ENCODE measurements at regions not wholly inside any gene's neighbourhood (a gene's known extent, or its start where the extent isn't known, plus 50 kb on each side); places are given as distances from the start of the nearest gene placed in this dataset.

GRCh38 chr5:36770125-36770524 lies 106.4 kb upstream of the NIPBL start:
- Histone ChIP-seq H3K36me3 (ENCODE audit: control insufficient read depth, low read length) (no peaks in the 10 kb centered on the region), H3K27ac (ENCODE audit: low read depth, low read length) (no peak overlapping the region), H3K4me3 (ENCODE audit: low read length) (no peak overlapping the region), H3F3A (ENCODE audit: control insufficient read depth, insufficient read depth) (no peaks in the 10 kb centered on the region), H4K20me1 (ENCODE audit: control insufficient read depth, insufficient read depth, low read depth, low read length) (no peaks in the 10 kb centered on the region), H3K79me2 (ENCODE audit: control insufficient read depth, low read length) (no peaks in the 10 kb centered on the region), H3K27me3 (ENCODE audit: control insufficient read depth, low read length) (0 out of 2 replicates have a peak, but pooled peaks cover 3% of the 10 kb centered on the region), H3K4me2 (ENCODE audit: low read length) (no peak overlapping the region), H3K9me3 (ENCODE audit: control insufficient read depth, insufficient read depth, low read length) (no peaks in the 10 kb centered on the region), H3K9me2 (replicated peaks; ENCODE audit: control insufficient read depth, low read length) (no peaks in the 10 kb centered on the region), H3K4me1 (ENCODE audit: control insufficient read depth, low read length) (no peaks in the 10 kb centered on the region)
- no peak for TF ChIP-seq CTCF (IDR thresholded peaks at IDR 0.05; ENCODE audit: low read depth, low read length, poor library complexity, severe bottlenecking)
- TF ChIP-seq EZH2phosphoT487 (IDR thresholded peaks at IDR 0.05; ENCODE audit: borderline replicate concordance, low read length) = no peak

- no peaks in the 10 kb centered on the region for H4K20me1 ChIP-seq (ENCODE audit: control insufficient read depth, insufficient read depth, low read depth, low read length)
- H3K9me2 ChIP-seq (replicated peaks; ENCODE audit: control insufficient read depth, low read length) = no peaks in the 10 kb centered on the region
- no peak overlapping the region for H3K27ac ChIP-seq (ENCODE audit: low read depth, low read length)
- H3K4me1 ChIP-seq (ENCODE audit: control insufficient read depth, low read length) = no peaks in the 10 kb centered on the region
- no peak for TF ChIP-seq CTCF (IDR thresholded peaks at IDR 0.05; ENCODE audit: low read depth, low read length, poor library complexity, severe bottlenecking)
- TF ChIP-seq EZH2phosphoT487 (IDR thresholded peaks at IDR 0.05; ENCODE audit: borderline replicate concordance, low read length) = no peak
- no peak overlapping the region for H3K4me2 ChIP-seq (ENCODE audit: low read length)
- no peaks in the 10 kb centered on the region for H3K79me2 ChIP-seq (ENCODE audit: control insufficient read depth, low read length)
- no peaks in the 10 kb centered on the region for H3F3A ChIP-seq (ENCODE audit: control insufficient read depth, insufficient read depth)
- no peaks in the 10 kb centered on the region for H3K36me3 ChIP-seq (ENCODE audit: control insufficient read depth, low read length)
- H3K9me3 ChIP-seq (ENCODE audit: control insufficient read depth, insufficient read depth, low read length) = no peaks in the 10 kb centered on the region
- H3K4me3 ChIP-seq (ENCODE audit: low read length) = no peak overlapping the region
- H3K27me3 ChIP-seq (ENCODE audit: control insufficient read depth, low read length) = 0 out of 2 replicates have a peak, but pooled peaks cover 3% of the 10 kb centered on the region
Observed at GRCh38 chr5:36772276-36773140, 104.1 kb upstream of the NIPBL start.

- H4K20me1 ChIP-seq (ENCODE audit: control insufficient read depth, insufficient read depth, low read depth, low read length) = no peaks in the 10 kb centered on the region
- TF ChIP-seq CTCF (IDR thresholded peaks at IDR 0.05; ENCODE audit: low read depth, low read length, poor library complexity, severe bottlenecking) = no peak
- no peak for TF ChIP-seq EZH2phosphoT487 (IDR thresholded peaks at IDR 0.05; ENCODE audit: borderline replicate concordance, low read length)
- no peaks in the 10 kb centered on the region for H3K79me2 ChIP-seq (ENCODE audit: control insufficient read depth, low read length)
- H3K27ac ChIP-seq (ENCODE audit: low read depth, low read length) = no peak overlapping the region
- H3K9me2 ChIP-seq (replicated peaks; ENCODE audit: control insufficient read depth, low read length) = no peaks in the 10 kb centered on the region
- no peak overlapping the region for H3K4me3 ChIP-seq (ENCODE audit: low read length)
- H3K27me3 ChIP-seq (ENCODE audit: control insufficient read depth, low read length) = peaks cover 9% of the 10 kb centered on the region
- H3K9me3 ChIP-seq (ENCODE audit: control insufficient read depth, insufficient read depth, low read length) = no peaks in the 10 kb centered on the region
- H3K4me1 ChIP-seq (ENCODE audit: control insufficient read depth, low read length) = no peaks in the 10 kb centered on the region
- H3K4me2 ChIP-seq (ENCODE audit: low read length) = no peak overlapping the region
- no peaks in the 10 kb centered on the region for H3F3A ChIP-seq (ENCODE audit: control insufficient read depth, insufficient read depth)
- no peaks in the 10 kb centered on the region for H3K36me3 ChIP-seq (ENCODE audit: control insufficient read depth, low read length)
Observed at GRCh38 chr5:36777105-36777757, 99.3 kb upstream of the NIPBL start.
